ENCODE measurements at regions not wholly inside any gene's neighbourhood (a gene's known extent, or its start where the extent isn't known, plus 50 kb on each side); places are given as distances from the start of the nearest gene placed in this dataset.
A peak's percentile ranks its signal among the peaks of the same experiment; 100 is the strongest.

DNA sequence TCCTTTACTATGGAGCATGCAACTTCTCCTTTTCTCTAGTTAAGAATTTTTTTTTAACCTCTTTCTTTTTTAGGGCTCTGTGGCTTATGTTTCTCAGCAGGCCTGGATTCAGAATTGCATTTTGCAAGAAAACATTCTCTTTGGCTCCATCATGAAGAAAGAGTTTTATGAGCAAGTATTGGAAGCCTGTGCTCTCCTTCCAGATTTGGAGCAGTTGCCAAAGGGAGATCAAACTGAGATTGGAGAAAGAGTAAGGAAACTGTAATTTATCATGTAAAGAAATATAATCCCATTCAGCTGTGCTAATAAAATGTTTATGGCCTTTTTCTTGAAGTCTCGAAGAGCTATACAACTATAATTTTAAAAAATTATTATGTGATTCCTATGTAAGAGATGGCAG is 70.1 kb downstream of the HSPA13 start:
- ATAC-seq (no peak), DNase-seq (no peak), FAIRE-seq (no peak)
- intact Hi-C loops (cut with DNase I) = no loop called here
- Histone ChIP-seq H3K9me3 (no peaks in the 10 kb centered on the region), H3K36me3 (no peaks in the 10 kb centered on the region), H3K4me1 (no peaks in the 10 kb centered on the region), H3K27ac (no peak overlapping the region), H3K27me3 (peaks cover 0 to 6% (median 0%) of the 10 kb centered on the region in 4 donors), H3K4me3 (no peak overlapping the region)
- TF ChIP-seq, protein P1, sequence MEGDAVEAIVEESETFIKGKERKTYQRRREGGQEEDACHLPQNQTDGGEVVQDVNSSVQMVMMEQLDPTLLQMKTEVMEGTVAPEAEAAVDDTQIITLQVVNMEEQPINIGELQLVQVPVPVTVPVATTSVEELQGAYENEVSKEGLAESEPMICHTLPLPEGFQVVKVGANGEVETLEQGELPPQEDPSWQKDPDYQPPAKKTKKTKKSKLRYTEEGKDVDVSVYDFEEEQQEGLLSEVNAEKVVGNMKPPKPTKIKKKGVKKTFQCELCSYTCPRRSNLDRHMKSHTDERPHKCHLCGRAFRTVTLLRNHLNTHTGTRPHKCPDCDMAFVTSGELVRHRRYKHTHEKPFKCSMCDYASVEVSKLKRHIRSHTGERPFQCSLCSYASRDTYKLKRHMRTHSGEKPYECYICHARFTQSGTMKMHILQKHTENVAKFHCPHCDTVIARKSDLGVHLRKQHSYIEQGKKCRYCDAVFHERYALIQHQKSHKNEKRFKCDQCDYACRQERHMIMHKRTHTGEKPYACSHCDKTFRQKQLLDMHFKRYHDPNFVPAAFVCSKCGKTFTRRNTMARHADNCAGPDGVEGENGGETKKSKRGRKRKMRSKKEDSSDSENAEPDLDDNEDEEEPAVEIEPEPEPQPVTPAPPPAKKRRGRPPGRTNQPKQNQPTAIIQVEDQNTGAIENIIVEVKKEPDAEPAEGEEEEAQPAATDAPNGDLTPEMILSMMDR (IDR thresholded peaks at IDR 0.05) = no peak
- WGBS, 2 donors = 31 to 58% methylated on average over 1 of the region's 1 CpG

DNA sequence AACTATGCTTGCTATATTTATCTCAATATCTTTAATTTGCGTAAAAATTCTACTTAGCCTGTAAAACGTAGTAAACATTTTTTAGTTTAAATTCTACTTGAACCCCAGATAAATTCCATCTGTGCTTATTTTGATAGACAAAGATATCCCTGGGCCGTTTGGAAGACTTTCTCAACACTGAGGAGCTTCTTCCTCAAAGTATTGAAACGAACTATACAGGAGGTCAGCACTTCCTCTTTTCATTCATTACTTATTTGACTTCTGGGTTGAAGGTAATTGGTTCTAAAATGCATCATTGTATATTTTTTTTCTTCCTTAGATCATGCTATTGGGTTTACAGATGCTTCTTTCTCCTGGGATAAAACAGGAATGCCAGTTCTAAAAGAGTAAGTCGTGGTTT is 74.7 kb downstream of the HSPA13 start:
- WGBS, 2 donors = 40 to 50% methylated on average over 5 of the region's 5 CpGs

DNA sequence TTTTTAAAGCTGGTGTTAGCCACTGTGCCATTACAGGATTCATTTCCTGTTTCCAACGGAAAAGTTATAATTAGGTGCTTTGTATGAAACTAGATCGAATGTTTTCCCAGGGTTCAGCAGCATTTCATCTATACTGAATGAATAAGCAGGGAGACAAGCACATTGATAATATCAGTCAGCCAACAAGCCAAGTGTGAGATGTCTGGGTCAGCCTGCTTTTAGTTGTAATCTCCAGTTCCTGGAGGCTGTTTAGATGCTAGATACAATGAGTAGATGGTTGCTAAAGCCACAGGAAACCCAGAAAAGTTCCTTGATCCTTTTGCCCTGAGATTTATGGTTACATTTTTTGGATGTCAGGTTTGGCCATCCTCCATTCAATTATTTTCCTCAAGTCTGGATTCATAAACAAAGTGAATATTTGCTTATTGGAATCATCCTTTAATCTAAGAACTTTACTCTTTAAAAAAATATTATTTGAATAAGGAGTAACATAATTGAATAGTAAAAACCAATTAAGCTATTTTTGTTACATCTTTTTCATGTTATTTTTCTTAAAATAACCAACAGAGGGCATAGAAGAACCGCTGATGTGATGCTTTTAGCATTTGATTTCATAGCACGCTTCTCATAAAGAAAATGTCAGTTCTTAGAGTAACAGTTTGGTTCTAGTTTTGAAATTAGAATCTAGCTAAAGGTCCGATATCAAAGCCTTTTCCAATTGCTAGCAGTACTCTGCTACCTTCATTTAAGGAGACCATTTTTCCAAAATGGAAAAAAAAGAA is 76.6 kb downstream of the HSPA13 start:
- TF ChIP-seq, protein P1 (IDR thresholded peaks at IDR 0.05) = peak in 1 of 4 donors; percentile 8
- DNase-seq = no peak
- no peak overlapping the region for H3K27ac ChIP-seq

More for the DNA sequence above, 74.7 kb downstream of the HSPA13 start:
- Histone ChIP-seq H3K36me3 (no peaks in the 10 kb centered on the region), H3K27ac (no peak overlapping the region), H3K9me3 (no peaks in the 10 kb centered on the region), H3K4me3 (no peak overlapping the region), H3K27me3 (peaks cover 0 to 3% (median 0%) of the 10 kb centered on the region in 4 donors), H3K4me1 (no peaks in the 10 kb centered on the region)
- ATAC-seq (no peak), FAIRE-seq (no peak), DNase-seq (no peak)
- TF ChIP-seq, protein P1 (IDR thresholded peaks at IDR 0.05) = no peak
- intact Hi-C loops (cut with DNase I) = no loop called here

DNA sequence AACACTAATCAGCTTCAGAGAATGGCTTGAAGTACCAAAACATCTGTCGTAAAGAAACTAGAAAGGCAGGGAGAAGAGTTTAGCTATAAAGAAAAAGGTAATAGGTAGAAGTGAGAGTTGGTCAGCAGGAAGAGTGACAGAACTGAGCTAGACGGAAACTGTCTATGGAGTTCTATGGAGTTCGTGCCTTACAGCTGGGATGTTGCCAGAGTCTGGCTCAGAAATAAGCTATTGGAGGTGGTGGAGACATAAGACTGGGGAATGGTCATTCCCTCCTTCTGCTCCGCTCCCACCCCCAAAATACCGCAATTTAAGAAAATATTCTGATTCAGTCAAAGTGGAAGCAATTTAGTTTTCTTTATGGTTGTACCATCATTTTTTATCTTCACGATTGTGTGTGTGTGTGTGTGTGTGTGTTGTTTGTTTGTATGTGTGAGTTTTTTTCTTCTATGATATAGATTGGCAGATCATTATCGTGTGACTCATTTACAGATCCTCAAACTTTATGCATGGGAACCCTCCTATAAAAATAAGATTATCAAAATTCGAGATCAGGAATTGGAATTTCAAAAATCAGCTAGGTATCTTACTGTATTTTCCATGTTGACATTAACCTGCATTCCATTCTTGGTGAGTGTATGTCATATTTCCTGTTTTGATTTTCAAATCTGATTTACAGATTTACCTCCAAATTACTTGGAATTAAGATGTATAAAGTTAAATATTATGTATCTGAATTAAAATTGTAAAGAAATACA is 79.0 kb downstream of the HSPA13 start:
- TF ChIP-seq, protein P1 (IDR thresholded peaks at IDR 0.05) = no peak
- no peaks in the 10 kb centered on the region for H3K9me3 ChIP-seq
- 62 to 69% methylated on average over 8 of the region's 8 CpGs for WGBS, 2 donors
- FAIRE-seq (no peak), DNase-seq (no peak), ATAC-seq (no peak)
- H3K4me1 ChIP-seq = no peaks in the 10 kb centered on the region
- no peaks in the 10 kb centered on the region for H3K36me3 ChIP-seq
- intact Hi-C loops (cut with DNase I) = no loop called here
- peaks cover 0 to 3% (median 0%) of the 10 kb centered on the region in 4 donors for H3K27me3 ChIP-seq
- no peak overlapping the region for H3K4me3 ChIP-seq
- no peak overlapping the region for H3K27ac ChIP-seq

More for the DNA sequence above, 76.6 kb downstream of the HSPA13 start:
- Histone ChIP-seq H3K36me3 (no peaks in the 10 kb centered on the region), H3K27me3 (peaks cover 0 to 3% (median 0%) of the 10 kb centered on the region in 4 donors), H3K4me3 (no peak overlapping the region), H3K9me3 (no peaks in the 10 kb centered on the region), H3K4me1 (no peaks in the 10 kb centered on the region)
- 17 to 25% methylated on average over 5 of the region's 5 CpGs for WGBS, 2 donors
- ATAC-seq = no peak
- no peak for FAIRE-seq
- intact Hi-C loops (cut with DNase I) = no loop called here
